Neuronal stem cell (in vitro differentiated cells): ENCODE measurements at regions not wholly inside any gene's neighbourhood (a gene's known extent, or its start where the extent isn't known, plus 50 kb on each side); places are given as distances from the start of the nearest gene placed in this dataset.
"Not testable (repeated sequence)": the region's sequence is repeated elsewhere in the genome, so short reads cannot be mapped to it uniquely, and the experiment has no call there.

ENCODE experiments used
- DNase-seq: peaks from one replicate; pipeline ENCODE4 v3.0.0-alpha.2; 2013; ENCODE audit warnings: low spot score
- H2AFZ ChIP-seq: one replicate; pipeline ENCODE4 v1.6.1; 2013; ENCODE audit warnings: mild to moderate bottlenecking, low read length, inconsistent platforms
- H2AK5ac ChIP-seq: 2 replicates; pipeline ENCODE4 v1.6.1; 2013; ENCODE audit warnings: low read depth, mild to moderate bottlenecking, inconsistent platforms, low read length, moderate library complexity, mixed read lengths
- H2BK120ac ChIP-seq: 2 replicates; pipeline ENCODE4 v1.6.1; 2013; ENCODE audit warnings: low read depth, mild to moderate bottlenecking, inconsistent platforms, low read length, moderate library complexity, mixed read lengths
- H2BK12ac ChIP-seq: one replicate; pipeline ENCODE4 v1.6.1; 2013; ENCODE audit warnings: low read length, inconsistent platforms
- H2BK15ac ChIP-seq: 2 replicates; pipeline ENCODE4 v1.6.1; 2013; ENCODE audit warnings: mild to moderate bottlenecking, low read length, inconsistent platforms, mixed read lengths
- H2BK5ac ChIP-seq: one replicate; pipeline ENCODE4 v1.6.1; 2013; ENCODE audit warnings: inconsistent platforms, mild to moderate bottlenecking, low read length, moderate library complexity
- H3K14ac ChIP-seq: one replicate; pipeline ENCODE4 v1.6.1; 2013; ENCODE audit warnings: low read length, inconsistent platforms
- H3K18ac ChIP-seq: 2 replicates; pipeline ENCODE4 v1.6.1; 2013; ENCODE audit warnings: low read length, inconsistent platforms
- H3K23ac ChIP-seq: 2 replicates; pipeline ENCODE4 v1.6.1; 2013; ENCODE audit warnings: low read depth, mild to moderate bottlenecking, mixed read lengths, low read length, inconsistent platforms; ENCODE audit not compliant: poor library complexity
- H3K27ac ChIP-seq: replicated peaks from 3 replicates; pipeline ENCODE4 v1.5.1; 2013; ENCODE audit warnings: low read length, inconsistent platforms
- H3K27me3 ChIP-seq, 3 experiments: 2 replicates each; pipeline ENCODE4 v1.6.1; 2013; ENCODE audit warnings: low read length in 3 of 3, mild to moderate bottlenecking in 2 of 3, inconsistent platforms in 1 of 3, low read depth in 1 of 3, mixed read lengths in 1 of 3, moderate library complexity in 1 of 3; ENCODE audit not compliant: control insufficient read depth in 3 of 3, insufficient read depth in 3 of 3
- H3K36me3 ChIP-seq, 2 donors: replicated peaks in 1 of 2; 2 replicates each; pipeline ENCODE4 v1.6.1; 2013; ENCODE audit warnings: low read length in 2 of 2; ENCODE audit not compliant: control insufficient read depth in 2 of 2, insufficient read depth in 2 of 2
- H3K4ac ChIP-seq: 2 replicates; pipeline ENCODE4 v1.6.1; 2013; ENCODE audit warnings: inconsistent platforms, mild to moderate bottlenecking, low read length, moderate library complexity
- H3K4me1 ChIP-seq, 2 donors: 1 replicate in 1 of 2; 2 replicates in 1 of 2; pipeline ENCODE4 v1.6.1; 2013; ENCODE audit warnings: low read length in 2 of 2, low read depth in 1 of 2; ENCODE audit not compliant: control insufficient read depth in 2 of 2, insufficient read depth in 1 of 2
- H3K4me2 ChIP-seq: one replicate; pipeline ENCODE4 v1.6.1; 2013; ENCODE audit warnings: mild to moderate bottlenecking, low read length, inconsistent platforms; ENCODE audit not compliant: insufficient read depth, poor library complexity, severe bottlenecking
- H3K4me3 ChIP-seq, 2 donors: 2 replicates each; pipeline ENCODE4 v1.5.1; 2013; ENCODE audit warnings: low read length in 2 of 2, mild to moderate bottlenecking in 2 of 2, inconsistent platforms in 1 of 2, moderate library complexity in 1 of 2
- H3K79me1 ChIP-seq: one replicate; pipeline ENCODE4 v1.6.1; 2013; ENCODE audit warnings: low read depth, mild to moderate bottlenecking, inconsistent platforms, low read length, moderate library complexity
- H3K9ac ChIP-seq: one replicate; pipeline ENCODE4 v1.6.1; 2013; ENCODE audit warnings: mild to moderate bottlenecking, low read depth, low read length, inconsistent platforms; ENCODE audit not compliant: poor library complexity
- H3K9me3 ChIP-seq, 2 donors: replicated peaks in 1 of 2; 2 replicates each; pipeline versions ENCODE3 to v1.6.1; 2013; ENCODE audit warnings: low read length in 2 of 2, mild to moderate bottlenecking in 2 of 2, inconsistent platforms in 1 of 2, low read depth in 1 of 2, mixed read lengths in 1 of 2, moderate library complexity in 1 of 2; ENCODE audit not compliant: control insufficient read depth in 2 of 2, insufficient read depth in 1 of 2
- H4K8ac ChIP-seq: one replicate; pipeline ENCODE4 v1.6.1; 2013; ENCODE audit warnings: low read depth, mild to moderate bottlenecking, inconsistent platforms, low read length, moderate library complexity
- H4K91ac ChIP-seq: one replicate; pipeline ENCODE4 v1.6.1; 2013; ENCODE audit warnings: low read length, low read depth, mild to moderate bottlenecking, inconsistent platforms; ENCODE audit not compliant: poor library complexity
- WGBS, 2 donors: extraction: QIAGEN DNeasy Blood & Tissue Kit; methylation state at CpG; one replicate each; pipeline ENCODE4 v1.1.7; 2013; ENCODE audit warnings: missing lambda C conversion rate in 2 of 2, mixed read lengths in 1 of 2; ENCODE audit not compliant: insufficient read length in 2 of 2, insufficient replicate concordance in 1 of 2; ENCODE audit errors: extremely low coverage in 2 of 2; 5-methylcytosine and 5-hydroxymethylcytosine counted together

DNA sequence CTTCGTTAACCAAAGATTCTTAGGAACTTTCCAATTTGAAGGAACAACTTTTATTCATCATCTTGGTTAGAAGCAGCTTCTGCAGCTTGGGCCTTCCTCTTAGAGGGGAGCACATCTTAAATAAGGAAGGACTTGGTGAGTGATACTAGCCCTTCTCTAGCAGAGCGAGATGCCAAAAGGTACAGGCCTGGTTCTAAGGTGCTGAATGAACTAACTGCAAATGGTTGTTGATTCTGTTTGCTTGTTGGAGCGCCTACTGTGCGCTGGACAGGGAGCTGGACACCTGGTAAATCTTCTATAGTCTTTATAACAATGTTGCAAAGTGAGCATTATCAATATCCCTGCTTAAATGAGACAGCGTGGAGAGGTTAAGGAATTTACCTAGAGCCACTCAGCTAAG, 127.1 kb downstream of the MYCN start:
- no peak overlapping the region for H2BK12ac ChIP-seq
- H2BK5ac ChIP-seq = no peak overlapping the region
- H3K4me2 ChIP-seq = no peak overlapping the region
- H3K27ac ChIP-seq = no peak overlapping the region
- H3K36me3 ChIP-seq = no peaks in the 10 kb centered on the region
- H4K8ac ChIP-seq = no peak overlapping the region
- H3K14ac ChIP-seq = no peak overlapping the region
- H3K4ac ChIP-seq = no peak overlapping the region
- no CpG with 5 or more reads among the region's 5 CpGs for WGBS, 2 donors
- H3K4me3 ChIP-seq = no peak overlapping the region
- peaks cover 6 to 23% of the 10 kb centered on the region in 2 donors for H3K9me3 ChIP-seq
- no peak overlapping the region for H2BK120ac ChIP-seq
- H3K23ac ChIP-seq = no peak overlapping the region
- no peak overlapping the region for H2AFZ ChIP-seq
- no peak overlapping the region for H4K91ac ChIP-seq
- no peak overlapping the region for H3K18ac ChIP-seq
- H3K79me1 ChIP-seq = no peaks in the 10 kb centered on the region
- no peak overlapping the region for H2BK15ac ChIP-seq
- H3K9ac ChIP-seq = no peak overlapping the region
- peaks cover 21 to 23% of the 10 kb centered on the region in 2 donors for H3K4me1 ChIP-seq
- no peaks in the 10 kb centered on the region for H3K27me3 ChIP-seq
- H2AK5ac ChIP-seq = no peak overlapping the region
- DNase-seq = no peak

DNA sequence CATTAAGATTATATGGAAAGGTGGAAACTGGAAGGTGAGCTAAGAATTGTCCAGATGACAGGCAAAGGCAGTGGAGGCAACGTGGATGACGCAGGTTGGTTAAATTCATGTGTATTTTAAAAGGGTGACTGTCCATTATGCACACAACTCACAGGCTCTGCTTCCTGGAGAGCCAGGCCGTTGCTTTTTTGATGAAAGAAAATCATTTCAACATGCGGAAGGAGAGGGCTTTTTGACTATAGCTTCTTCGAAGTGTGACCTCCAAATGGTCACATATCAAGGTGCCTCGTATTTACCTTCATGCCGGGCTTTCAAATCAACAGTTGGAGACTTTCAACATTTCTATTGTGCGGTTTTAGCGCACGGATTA, 126.7 kb downstream of the MYCN start:
- no peak overlapping the region for H4K91ac ChIP-seq
- H3K23ac ChIP-seq = no peak overlapping the region
- H2BK120ac ChIP-seq = no peak overlapping the region
- H2BK5ac ChIP-seq = no peak overlapping the region
- H2BK12ac ChIP-seq = no peak overlapping the region
- no peak overlapping the region for H3K27ac ChIP-seq
- H3K9me3 ChIP-seq = peaks cover 6 to 25% of the 10 kb centered on the region in 2 donors
- no peaks in the 10 kb centered on the region for H3K79me1 ChIP-seq
- no peak overlapping the region for H3K4me3 ChIP-seq
- peaks cover 21 to 23% of the 10 kb centered on the region in 2 donors for H3K4me1 ChIP-seq
- no peak overlapping the region for H4K8ac ChIP-seq
- no peak overlapping the region for H2AK5ac ChIP-seq
- H3K36me3 ChIP-seq = no peaks in the 10 kb centered on the region
- H2AFZ ChIP-seq = no peak overlapping the region
- H3K27me3 ChIP-seq = no peaks in the 10 kb centered on the region
- no peak overlapping the region for H3K4me2 ChIP-seq
- H3K18ac ChIP-seq = no peak overlapping the region
- no peak overlapping the region for H2BK15ac ChIP-seq
- no peak for DNase-seq
- H3K14ac ChIP-seq = no peak overlapping the region
- WGBS, 2 donors = no CpG with 5 or more reads among the region's 10 CpGs
- no peak overlapping the region for H3K9ac ChIP-seq
- no peak overlapping the region for H3K4ac ChIP-seq

DNA sequence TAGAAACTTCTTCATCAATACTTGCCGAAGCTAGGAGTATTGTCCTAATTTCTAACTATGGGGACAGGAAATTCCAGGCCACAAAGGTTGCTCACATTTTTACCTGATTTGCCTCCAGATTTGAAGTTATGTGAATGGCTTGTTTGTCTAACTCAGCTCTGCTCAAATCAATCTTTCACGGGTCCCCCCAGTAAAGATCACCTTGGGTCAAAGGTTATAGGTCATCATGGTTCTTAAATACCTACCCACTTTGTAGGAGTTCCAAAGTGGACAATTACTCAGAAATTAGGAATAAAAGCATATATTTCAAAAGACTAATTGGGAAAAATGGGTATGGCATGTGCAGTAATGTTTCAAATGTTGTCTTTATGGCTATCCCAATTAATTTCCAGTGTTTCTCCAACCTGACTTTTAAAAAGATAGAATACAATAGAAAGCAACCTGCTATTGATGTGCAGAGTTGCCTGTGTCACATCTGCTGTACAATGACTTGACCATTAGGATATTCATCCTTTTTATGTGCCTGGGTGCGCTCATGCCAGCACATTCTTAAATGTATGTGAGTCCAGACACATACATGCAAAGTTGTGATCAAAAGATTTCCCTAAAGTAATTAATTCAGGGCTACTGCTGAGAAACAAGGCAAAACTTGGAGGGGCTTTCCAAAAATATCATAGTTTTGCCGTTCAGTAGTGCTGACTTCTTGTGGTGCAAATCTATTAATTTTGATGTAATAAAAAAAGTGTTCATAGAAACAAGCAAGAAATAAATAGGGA, 126.1 kb downstream of the MYCN start:
- H3K18ac ChIP-seq = no peak overlapping the region
- no peak for DNase-seq
- no CpG with 5 or more reads among the region's 4 CpGs for WGBS, 2 donors
- no peak overlapping the region for H3K23ac ChIP-seq
- no peak overlapping the region for H3K4ac ChIP-seq
- peaks cover 6 to 28% of the 10 kb centered on the region in 2 donors for H3K9me3 ChIP-seq
- no peak overlapping the region for H3K27ac ChIP-seq
- H3K36me3 ChIP-seq = no peaks in the 10 kb centered on the region
- no peak overlapping the region for H2BK5ac ChIP-seq
- H4K8ac ChIP-seq = no peak overlapping the region
- H3K4me3 ChIP-seq = no peak overlapping the region
- no peak overlapping the region for H2BK120ac ChIP-seq
- H3K79me1 ChIP-seq = no peaks in the 10 kb centered on the region
- H3K9ac ChIP-seq = no peak overlapping the region
- H3K27me3 ChIP-seq = no peaks in the 10 kb centered on the region
- no peak overlapping the region for H2AK5ac ChIP-seq
- H3K4me1 ChIP-seq = peaks cover 21 to 23% of the 10 kb centered on the region in 2 donors
- H2BK15ac ChIP-seq = no peak overlapping the region
- H2AFZ ChIP-seq = no peak overlapping the region
- no peak overlapping the region for H3K14ac ChIP-seq
- no peak overlapping the region for H3K4me2 ChIP-seq
- H2BK12ac ChIP-seq = no peak overlapping the region
- H4K91ac ChIP-seq = no peak overlapping the region

DNA sequence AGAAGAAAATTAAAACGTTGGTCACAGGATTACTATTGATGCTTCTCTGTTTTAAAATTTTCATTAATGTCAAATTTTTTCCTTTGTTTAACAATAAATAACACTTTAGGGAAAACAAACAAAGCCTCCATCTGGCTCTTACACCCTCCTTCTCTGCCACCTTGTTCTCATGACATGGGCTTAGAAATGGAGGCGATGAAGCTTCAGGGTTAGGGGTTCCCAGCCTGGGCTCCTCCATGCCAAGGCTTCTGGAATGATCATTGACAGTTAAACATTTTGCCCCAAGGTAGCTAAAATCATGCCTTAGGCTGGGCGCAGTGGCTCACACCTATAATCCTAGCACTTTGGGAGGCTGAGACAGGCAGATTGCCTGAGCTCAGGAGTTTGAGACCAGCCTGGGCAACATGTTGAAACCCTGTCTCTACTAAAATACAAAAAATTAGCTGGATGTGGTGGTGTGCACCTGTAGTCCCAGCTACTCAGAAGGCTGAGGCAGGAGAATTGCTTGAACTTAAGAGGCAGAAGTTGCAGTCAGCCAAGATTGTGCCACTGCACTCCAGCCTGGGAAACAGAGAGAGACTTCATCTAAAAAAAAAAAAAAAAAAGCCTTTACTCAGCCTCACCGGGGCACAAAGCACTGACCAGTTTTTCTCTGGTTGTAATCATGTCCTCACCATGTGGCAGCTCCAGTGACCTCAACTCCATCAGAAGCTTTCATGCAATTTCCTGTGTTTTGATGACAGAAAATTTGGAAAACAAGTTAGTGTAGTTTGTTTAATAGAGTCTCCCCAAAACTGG, 125.1 kb downstream of the MYCN start:
- not testable (repeated sequence) for H2BK5ac ChIP-seq, H3K14ac ChIP-seq, H2AK5ac ChIP-seq, H3K23ac ChIP-seq, H3K4me3 ChIP-seq, DNase-seq, H3K79me1 ChIP-seq, H3K27me3 ChIP-seq, H3K4me2 ChIP-seq, H2BK120ac ChIP-seq, H2AFZ ChIP-seq, H3K18ac ChIP-seq, H3K9ac ChIP-seq, H2BK12ac ChIP-seq, H3K4ac ChIP-seq, H3K36me3 ChIP-seq, H4K8ac ChIP-seq, H2BK15ac ChIP-seq, H3K27ac ChIP-seq, H4K91ac ChIP-seq
- H3K9me3 ChIP-seq = peaks cover 6 to 28% of the 10 kb centered on the region in 2 donors
- H3K4me1 ChIP-seq = peaks cover 14 to 19% of the 10 kb centered on the region in 2 donors
- no CpG with 5 or more reads among the region's 4 CpGs for WGBS, 2 donors
